Tibial artery (tissue), 4 donors: ENCODE measurements at regions not wholly inside any gene's neighbourhood (a gene's known extent, or its start where the extent isn't known, plus 50 kb on each side); places are given as distances from the start of the nearest gene placed in this dataset.

ENCODE experiments used
- DNase-seq, 2 donors: peaks; one replicate each; pipeline ENCODE4 v3.0.0-alpha.2; 2019
- H3K27ac ChIP-seq, 2 donors: fragments of 200-600 bp; sonication (generic) in 1 of 2; 1 replicate in 1 of 2; 2 replicates in 1 of 2; pipeline ENCODE4 v1.5.1; 2018 to 2019; ENCODE audit warnings: mild to moderate bottlenecking in 1 of 2
- H3K27me3 ChIP-seq, 2 donors: fragments of 200-600 bp; sonication (generic) in 1 of 2; one replicate each; pipeline versions ENCODE4 v1.5.1 to v1.6.0; 2016 to 2019
- H3K36me3 ChIP-seq, 3 donors: fragments of 200-600 bp; sonication (generic) in 2 of 3; one replicate each; pipeline ENCODE4 v1.5.1; 2016 to 2019; ENCODE audit warnings: mild to moderate bottlenecking in 2 of 3
- H3K4me1 ChIP-seq, 4 donors: fragments of 200-600 bp; sonication (generic) in 2 of 4; 1 replicate in 3 of 4; 2 replicates in 1 of 4; pipeline ENCODE4 v1.5.1; 2016 to 2019
- H3K4me3 ChIP-seq, 2 donors: fragments of 200-600 bp; sonication (generic) in 1 of 2; 1 replicate in 1 of 2; 2 replicates in 1 of 2; pipeline ENCODE4 v1.5.1; 2018 to 2019; ENCODE audit warnings: mild to moderate bottlenecking in 2 of 2
- H3K9me3 ChIP-seq, 3 donors: fragments of 200-600 bp; sonication (generic) in 1 of 3; one replicate each; pipeline ENCODE4 v1.5.1; 2016 to 2019
- CTCF ChIP-seq, 2 experiments: fragments of 200-600 bp in 1 of 2; fragments of 450-650 bp in 1 of 2; IDR thresholded peaks; one replicate each; pipeline ENCODE4 v1.5.1; 2017 to 2019; ENCODE audit warnings: antibody characterized with exemption in 2 of 2, mild to moderate bottlenecking in 1 of 2, moderate library complexity in 1 of 2
- intact Hi-C: fragments of 100-400 bp; cut with DNase I; formaldehyde crosslinking; loops from one replicate; pipeline ENCODE4 v1.15.0; 2023; ENCODE audit warnings: low total_unique reads

GRCh38 chr3:6216135-6217026 lies 644.5 kb upstream of the GRM7 start:
- intact Hi-C loops, result no loop called here
- Histone ChIP-seq H3K27ac (no peak overlapping the region), H3K4me3 (no peak overlapping the region), H3K36me3 (no peaks in the 10 kb centered on the region), H3K9me3 (no peaks in the 10 kb centered on the region), H3K4me1 (no peaks in the 10 kb centered on the region), H3K27me3 (no peaks in the 10 kb centered on the region)
- TF ChIP-seq CTCF (IDR thresholded peaks at IDR 0.05), result no peak
- no peak for DNase-seq

- no peak overlapping the region for H3K27ac ChIP-seq
- DNase-seq, result no peak
- no peaks in the 10 kb centered on the region for H3K36me3 ChIP-seq
- H3K4me1 ChIP-seq, result no peaks in the 10 kb centered on the region
- H3K27me3 ChIP-seq, result no peaks in the 10 kb centered on the region
- no peak for TF ChIP-seq CTCF (IDR thresholded peaks at IDR 0.05)
- intact Hi-C loops, result no loop called here
- H3K9me3 ChIP-seq, result no peaks in the 10 kb centered on the region
- H3K4me3 ChIP-seq, result no peak overlapping the region
These were observed 640.5 kb upstream of the GRM7 start for GRCh38 chr3:6220447-6220846.

- Histone ChIP-seq H3K36me3 (no peaks in the 10 kb centered on the region), H3K27me3 (no peaks in the 10 kb centered on the region), H3K4me1 (no peaks in the 10 kb centered on the region), H3K9me3 (no peaks in the 10 kb centered on the region), H3K27ac (no peak overlapping the region), H3K4me3 (no peak overlapping the region)
- TF ChIP-seq CTCF (IDR thresholded peaks at IDR 0.05), result no peak
- intact Hi-C loops, result no loop called here
- no peak for DNase-seq
These were observed 638.8 kb upstream of the GRM7 start for GRCh38 chr3:6222069-6222468.

GRCh38 chr3:6223572-6223971 lies 637.3 kb upstream of the GRM7 start:
- TF ChIP-seq CTCF (IDR thresholded peaks at IDR 0.05), result no peak
- H3K36me3 ChIP-seq, result no peaks in the 10 kb centered on the region
- H3K4me3 ChIP-seq, result no peak overlapping the region
- no peak overlapping the region for H3K27ac ChIP-seq
- H3K9me3 ChIP-seq, result no peaks in the 10 kb centered on the region
- no peak for DNase-seq
- intact Hi-C loops, result no loop called here
- no peaks in the 10 kb centered on the region for H3K4me1 ChIP-seq
- H3K27me3 ChIP-seq, result no peaks in the 10 kb centered on the region

GRCh38 chr3:6228958-6229683 lies 631.8 kb upstream of the GRM7 start:
- no peaks in the 10 kb centered on the region for H3K27me3 ChIP-seq
- intact Hi-C loops, result no loop called here
- H3K36me3 ChIP-seq, result no peaks in the 10 kb centered on the region
- H3K4me3 ChIP-seq, result no peak overlapping the region
- no peak overlapping the region for H3K27ac ChIP-seq
- no peak for TF ChIP-seq CTCF (IDR thresholded peaks at IDR 0.05)
- no peak for DNase-seq
- no peaks in the 10 kb centered on the region for H3K9me3 ChIP-seq
- H3K4me1 ChIP-seq, result no peaks in the 10 kb centered on the region
